Trophoblast cell (in vitro differentiated cells and primary cell): ENCODE measurements at regions not wholly inside any gene's neighbourhood (a gene's known extent, or its start where the extent isn't known, plus 50 kb on each side); places are given as distances from the start of the nearest gene placed in this dataset.

ENCODE experiments used
- DNase-seq, 2 donors: peaks; one replicate each; pipeline ENCODE4 v3.0.0-alpha.2; 2016
- H2AFZ ChIP-seq: 2 replicates; pipeline ENCODE4 v1.6.1; 2013; ENCODE audit warnings: low read length, moderate library complexity, mild to moderate bottlenecking; ENCODE audit not compliant: insufficient read depth, poor library complexity
- H2AK5ac ChIP-seq: 2 replicates; pipeline ENCODE4 v1.6.1; 2013; ENCODE audit warnings: mild to moderate bottlenecking, low read length
- H2BK120ac ChIP-seq: 2 replicates; pipeline ENCODE4 v1.6.1; 2013; ENCODE audit warnings: low read length, mild to moderate bottlenecking, moderate library complexity; ENCODE audit not compliant: insufficient read depth, poor library complexity
- H2BK12ac ChIP-seq: 2 replicates; pipeline ENCODE4 v1.6.1; 2013; ENCODE audit warnings: mild to moderate bottlenecking, low read length, moderate library complexity
- H2BK5ac ChIP-seq: 2 replicates; pipeline ENCODE4 v1.6.1; 2013; ENCODE audit warnings: low read length, low read depth, moderate library complexity, mild to moderate bottlenecking; ENCODE audit not compliant: poor library complexity
- H3K14ac ChIP-seq: 2 replicates; pipeline ENCODE4 v1.6.1; 2013; ENCODE audit warnings: mild to moderate bottlenecking, low read length
- H3K18ac ChIP-seq: 2 replicates; pipeline ENCODE4 v1.6.1; 2013; ENCODE audit warnings: mild to moderate bottlenecking, low read length
- H3K23ac ChIP-seq: 2 replicates; pipeline ENCODE4 v1.6.1; 2013; ENCODE audit warnings: low read length
- H3K27ac ChIP-seq: 2 replicates; pipeline ENCODE4 v1.5.1; 2013; ENCODE audit warnings: low read depth, mild to moderate bottlenecking, inconsistent platforms, low read length, moderate library complexity
- H3K27me3 ChIP-seq: 2 replicates; pipeline ENCODE4 v1.6.1; 2013; ENCODE audit warnings: inconsistent platforms, mild to moderate bottlenecking, low read length, moderate library complexity; ENCODE audit not compliant: insufficient read depth
- H3K36me3 ChIP-seq, 2 experiments: 1 replicate in 1 of 2; 2 replicates in 1 of 2; pipeline ENCODE4 v1.6.1; 2013; ENCODE audit warnings: low read length in 2 of 2, mild to moderate bottlenecking in 2 of 2, moderate library complexity in 1 of 2; ENCODE audit not compliant: insufficient read depth in 2 of 2, control insufficient read depth in 1 of 2
- H3K4ac ChIP-seq: 2 replicates; pipeline ENCODE4 v1.6.1; 2013; ENCODE audit warnings: low read depth, mild to moderate bottlenecking, low read length, moderate library complexity
- H3K4me1 ChIP-seq, 2 experiments: 1 replicate in 1 of 2; 2 replicates in 1 of 2; pipeline ENCODE4 v1.6.1; 2013; ENCODE audit warnings: low read length in 2 of 2, mild to moderate bottlenecking in 2 of 2, moderate library complexity in 1 of 2; ENCODE audit not compliant: insufficient read depth in 2 of 2, control insufficient read depth in 1 of 2
- H3K4me2 ChIP-seq: 2 replicates; pipeline ENCODE4 v1.6.1; 2013; ENCODE audit warnings: inconsistent platforms, mild to moderate bottlenecking, low read length, moderate library complexity
- H3K4me3 ChIP-seq: 2 replicates; pipeline ENCODE4 v1.5.1; 2013; ENCODE audit warnings: mild to moderate bottlenecking, low read depth, low read length, inconsistent platforms
- H3K79me1 ChIP-seq: one replicate; pipeline ENCODE4 v1.6.1; 2013; ENCODE audit warnings: low read length
- H3K79me2 ChIP-seq: 2 replicates; pipeline ENCODE4 v1.6.1; 2013; ENCODE audit warnings: low read length, mild to moderate bottlenecking; ENCODE audit not compliant: control insufficient read depth, insufficient read depth, poor library complexity
- H3K9ac ChIP-seq: 2 replicates; pipeline ENCODE4 v1.6.1; 2013; ENCODE audit warnings: mild to moderate bottlenecking, low read length
- H3K9me3 ChIP-seq: 2 replicates; pipeline ENCODE4 v1.6.1; 2013; ENCODE audit warnings: low read depth, mild to moderate bottlenecking, control low read depth, inconsistent platforms, low read length; ENCODE audit not compliant: insufficient read depth
- H4K12ac ChIP-seq: 2 replicates; pipeline ENCODE4 v1.6.1; 2013; ENCODE audit warnings: low read depth, mild to moderate bottlenecking, low read length, moderate library complexity
- H4K8ac ChIP-seq: 2 replicates; pipeline ENCODE4 v1.6.1; 2013; ENCODE audit warnings: low read depth, mild to moderate bottlenecking, low read length, moderate library complexity
- H4K91ac ChIP-seq: one replicate; pipeline ENCODE4 v1.6.1; 2013; ENCODE audit warnings: low read depth, mild to moderate bottlenecking, low read length, moderate library complexity
- WGBS: extraction: QIAGEN DNeasy Blood & Tissue Kit; methylation state at CpG from one replicate; pipeline ENCODE4 v1.1.7; 2013; ENCODE audit warnings: missing lambda C conversion rate; ENCODE audit not compliant: insufficient read length, insufficient coverage; ENCODE audit errors: extremely low coverage; 5-methylcytosine and 5-hydroxymethylcytosine counted together

GRCh38 chr11:110377434-110377833 lies 52.3 kb upstream of the FDX1 start:
- Histone ChIP-seq H3K18ac (no peak overlapping the region), H3K79me1 (peaks cover 21% of the 10 kb centered on the region), H3K14ac (no peak overlapping the region), H2AFZ (no peak overlapping the region), H3K79me2 (no peaks in the 10 kb centered on the region), H2BK120ac (no peak overlapping the region), H4K8ac (no peak overlapping the region), H3K36me3 (no peaks in the 10 kb centered on the region), H3K9me3 (no peaks in the 10 kb centered on the region), H3K4me1 (peaks cover 9 to 11% of the 10 kb centered on the region in 2 experiments), H4K12ac (no peak overlapping the region), H2BK5ac (no peak overlapping the region), H3K4me3 (no peak overlapping the region), H3K4me2 (no peak overlapping the region), H2AK5ac (no peak overlapping the region), H3K27me3 (no peaks in the 10 kb centered on the region), H4K91ac (peak overlapping the region; percentile 55), H3K27ac (peak overlapping the region; percentile 32), H3K23ac (no peak overlapping the region), H2BK12ac (peak overlapping the region; percentile 79), H3K4ac (no peak overlapping the region), H3K9ac (no peak overlapping the region)
- WGBS = no CpG with 5 or more reads among the region's 3 CpGs
- peak; percentile 29 to 37 for DNase-seq

GRCh38 chr11:110379261-110379660 lies 50.5 kb upstream of the FDX1 start:
- no CpG with 5 or more reads among the region's 3 CpGs for WGBS
- no peak overlapping the region for H2BK120ac ChIP-seq
- H3K23ac ChIP-seq = no peak overlapping the region

GRCh38 chr11:110379936-110380335 lies 49.8 kb upstream of the FDX1 start:
- Histone ChIP-seq H3K4ac (no peak overlapping the region), H3K9ac (no peak overlapping the region), H4K8ac (no peak overlapping the region), H3K4me2 (no peak overlapping the region), H2BK120ac (no peak overlapping the region), H2BK12ac (no peak overlapping the region), H3K23ac (no peak overlapping the region), H3K4me3 (no peak overlapping the region), H2BK5ac (peak overlapping the region; percentile 72), H3K27me3 (no peaks in the 10 kb centered on the region), H3K4me1 (peaks cover 5 to 6% of the 10 kb centered on the region in 2 experiments), H3K9me3 (no peaks in the 10 kb centered on the region), H3K36me3 (no peaks in the 10 kb centered on the region), H4K91ac (no peak overlapping the region), H2AK5ac (no peak overlapping the region), H3K14ac (no peak overlapping the region), H3K79me2 (no peaks in the 10 kb centered on the region), H3K27ac (peak overlapping the region; percentile 92), H3K79me1 (peaks cover 15% of the 10 kb centered on the region), H3K18ac (no peak overlapping the region), H4K12ac (no peak overlapping the region), H2AFZ (no peak overlapping the region)
- WGBS = no CpG with 5 or more reads among the region's 2 CpGs
- peak; percentile 62 to 80 for DNase-seq

More at GRCh38 chr11:110379261-110379660, 50.5 kb upstream of the FDX1 start:
- peak overlapping the region; percentile 70 for H2BK5ac ChIP-seq
- H3K79me1 ChIP-seq = peaks cover 15% of the 10 kb centered on the region
- H3K18ac ChIP-seq = no peak overlapping the region
- H4K91ac ChIP-seq = no peak overlapping the region
- H3K27me3 ChIP-seq = no peaks in the 10 kb centered on the region
- H3K4me3 ChIP-seq = no peak overlapping the region
- no peaks in the 10 kb centered on the region for H3K79me2 ChIP-seq
- H2AK5ac ChIP-seq = no peak overlapping the region
- peak; percentile 92 to 94 for DNase-seq
- H3K4me2 ChIP-seq = peak overlapping the region; percentile 6
- peak overlapping the region; percentile 92 for H3K27ac ChIP-seq
- no peak overlapping the region for H4K12ac ChIP-seq
- H3K14ac ChIP-seq = no peak overlapping the region
- no peak overlapping the region for H2AFZ ChIP-seq
- H4K8ac ChIP-seq = no peak overlapping the region
- peaks cover 5 to 6% of the 10 kb centered on the region in 2 experiments for H3K4me1 ChIP-seq
- H3K36me3 ChIP-seq = no peaks in the 10 kb centered on the region
- H3K9ac ChIP-seq = no peak overlapping the region
- no peak overlapping the region for H2BK12ac ChIP-seq
- no peak overlapping the region for H3K4ac ChIP-seq
- no peaks in the 10 kb centered on the region for H3K9me3 ChIP-seq
